Prostate gland (tissue), 2 donors: ENCODE measurements at regions not wholly inside any gene's neighbourhood (a gene's known extent, or its start where the extent isn't known, plus 50 kb on each side); places are given as distances from the start of the nearest gene placed in this dataset.

Source experiments
- POLR2A ChIP-seq: fragments of 450-650 bp; IDR thresholded peaks from one replicate; pipeline ENCODE4 v1.6.1; 2016; ENCODE audit warnings: antibody characterized with exemption, mild to moderate bottlenecking
- POLR2AphosphoS5 ChIP-seq: sonication (generic); formaldehyde crosslinking; IDR thresholded peaks from one replicate; pipeline ENCODE4 v1.6.1; 2017; ENCODE audit warnings: antibody characterized with exemption
- TF ChIP-seq, protein P1 (sequence below), 4 experiments: fragments of 200-600 bp in 2 of 4; fragments of 450-650 bp in 2 of 4; sonication (generic) in 2 of 4; IDR thresholded peaks; 1 replicate in 3 of 4; 2 replicates in 1 of 4; pipeline ENCODE4 v1.5.1; 2016 to 2019; ENCODE audit warnings: antibody characterized with exemption in 4 of 4, mild to moderate bottlenecking in 2 of 4, moderate library complexity in 2 of 4

GRCh38 chr4:96786306-96786705 lies 946.4 kb downstream of the PDHA2 start:
- TF ChIP-seq, protein P1, sequence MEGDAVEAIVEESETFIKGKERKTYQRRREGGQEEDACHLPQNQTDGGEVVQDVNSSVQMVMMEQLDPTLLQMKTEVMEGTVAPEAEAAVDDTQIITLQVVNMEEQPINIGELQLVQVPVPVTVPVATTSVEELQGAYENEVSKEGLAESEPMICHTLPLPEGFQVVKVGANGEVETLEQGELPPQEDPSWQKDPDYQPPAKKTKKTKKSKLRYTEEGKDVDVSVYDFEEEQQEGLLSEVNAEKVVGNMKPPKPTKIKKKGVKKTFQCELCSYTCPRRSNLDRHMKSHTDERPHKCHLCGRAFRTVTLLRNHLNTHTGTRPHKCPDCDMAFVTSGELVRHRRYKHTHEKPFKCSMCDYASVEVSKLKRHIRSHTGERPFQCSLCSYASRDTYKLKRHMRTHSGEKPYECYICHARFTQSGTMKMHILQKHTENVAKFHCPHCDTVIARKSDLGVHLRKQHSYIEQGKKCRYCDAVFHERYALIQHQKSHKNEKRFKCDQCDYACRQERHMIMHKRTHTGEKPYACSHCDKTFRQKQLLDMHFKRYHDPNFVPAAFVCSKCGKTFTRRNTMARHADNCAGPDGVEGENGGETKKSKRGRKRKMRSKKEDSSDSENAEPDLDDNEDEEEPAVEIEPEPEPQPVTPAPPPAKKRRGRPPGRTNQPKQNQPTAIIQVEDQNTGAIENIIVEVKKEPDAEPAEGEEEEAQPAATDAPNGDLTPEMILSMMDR (IDR thresholded peaks at IDR 0.05): no peak
- TF ChIP-seq POLR2A (no peak), POLR2AphosphoS5 (no peak)
